Heart left ventricle (tissue), 13 donors: ENCODE measurements at regions not wholly inside any gene's neighbourhood (a gene's known extent, or its start where the extent isn't known, plus 50 kb on each side); places are given as distances from the start of the nearest gene placed in this dataset.

ENCODE experiments used
- POLR2A ChIP-seq, 2 donors: fragments of 450-650 bp; IDR thresholded peaks; one replicate each; pipeline ENCODE4 v1.6.1; 2017; ENCODE audit warnings: antibody characterized with exemption in 2 of 2, mild to moderate bottlenecking in 2 of 2, moderate library complexity in 2 of 2
- TF ChIP-seq, protein P1 (sequence below), 12 donors: fragments of 200-600 bp; sonication (generic) in 4 of 12; IDR thresholded peaks; one replicate each; pipeline versions ENCODE4 v1.5.0 to v1.8.0; 2018 to 2022; ENCODE audit warnings: antibody characterized with exemption in 12 of 12, mild to moderate bottlenecking in 5 of 12
- donor health status: ischemic (EF 13 %, LVEDD 7.1; RV severe dilation, severe dysfunction).
- donor health status: DM: no; HTN: yes; CAD: no.
- donor health status: DM: no; HTN: no; CAD: no.
- donor health status: ischemic (EF 25% LVEDD 6.9; RV normal size, moderate dysfunction).
- donor health status: ischemic (EF 25% LVEDD 5.7; RV mildly dilated, moderate dysfunction).
- donor health status: ischemic (EF 35%, LVEDD 5.7; RV mildly dilated, moderate dysfunction).
- donor health status: nonischemic (EF 11% LVEDD 7.7; RV severe dilation, severe dysfunction).
- donor health status: DM: yes; HTN: yes; CAD: no.
- donor health status: PGD.
- donor health status: ischemic (EF 29% LVEDD 5.4; RV normal size, mild dysfunction).
- donor health status: nonischemic (EF 23%, LVEDD 6.1; RV moderate dilation, normal function).

GRCh38 chr9:3746296-3747275 is 220.8 kb upstream of the RFX3 start:
- TF ChIP-seq POLR2A (IDR thresholded peaks at IDR 0.05): no peak
- TF ChIP-seq, protein P1, sequence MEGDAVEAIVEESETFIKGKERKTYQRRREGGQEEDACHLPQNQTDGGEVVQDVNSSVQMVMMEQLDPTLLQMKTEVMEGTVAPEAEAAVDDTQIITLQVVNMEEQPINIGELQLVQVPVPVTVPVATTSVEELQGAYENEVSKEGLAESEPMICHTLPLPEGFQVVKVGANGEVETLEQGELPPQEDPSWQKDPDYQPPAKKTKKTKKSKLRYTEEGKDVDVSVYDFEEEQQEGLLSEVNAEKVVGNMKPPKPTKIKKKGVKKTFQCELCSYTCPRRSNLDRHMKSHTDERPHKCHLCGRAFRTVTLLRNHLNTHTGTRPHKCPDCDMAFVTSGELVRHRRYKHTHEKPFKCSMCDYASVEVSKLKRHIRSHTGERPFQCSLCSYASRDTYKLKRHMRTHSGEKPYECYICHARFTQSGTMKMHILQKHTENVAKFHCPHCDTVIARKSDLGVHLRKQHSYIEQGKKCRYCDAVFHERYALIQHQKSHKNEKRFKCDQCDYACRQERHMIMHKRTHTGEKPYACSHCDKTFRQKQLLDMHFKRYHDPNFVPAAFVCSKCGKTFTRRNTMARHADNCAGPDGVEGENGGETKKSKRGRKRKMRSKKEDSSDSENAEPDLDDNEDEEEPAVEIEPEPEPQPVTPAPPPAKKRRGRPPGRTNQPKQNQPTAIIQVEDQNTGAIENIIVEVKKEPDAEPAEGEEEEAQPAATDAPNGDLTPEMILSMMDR (IDR thresholded peaks at IDR 0.05): no peak
